ENCODE measurements at regions not wholly inside any gene's neighbourhood (a gene's known extent, or its start where the extent isn't known, plus 50 kb on each side); places are given as distances from the start of the nearest gene placed in this dataset.
A peak's percentile ranks its signal among the peaks of the same experiment; 100 is the strongest.

DNA sequence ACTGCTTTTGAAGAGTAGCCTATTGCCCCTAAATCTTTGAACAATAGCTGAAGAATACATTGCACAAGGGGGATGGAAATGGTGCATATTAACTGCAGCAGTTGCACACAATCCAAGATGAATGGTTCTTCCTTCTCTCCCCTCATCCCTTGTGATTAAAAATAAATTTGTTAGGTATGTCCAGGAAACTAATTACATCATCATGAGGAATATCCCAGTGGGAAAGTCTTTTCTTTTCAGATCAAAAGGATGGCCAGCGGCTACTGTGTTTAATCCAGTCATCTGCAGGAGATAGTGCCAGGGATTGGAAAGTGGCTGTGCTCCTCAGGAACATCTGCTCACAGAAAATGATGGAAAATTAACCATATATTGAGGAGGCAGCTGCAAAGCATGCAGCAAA lies 508.4 kb upstream of the SEMA6A start:
- H3K4me3 ChIP-seq (ENCODE audit: low read depth, low read length) = no peak overlapping the region
- no peak for DNase-seq (ENCODE audit: low read depth)
- TF ChIP-seq CTCF (IDR thresholded peaks at IDR 0.05; ENCODE audit: insufficient read depth, low read depth, low read length) = no peak

DNA sequence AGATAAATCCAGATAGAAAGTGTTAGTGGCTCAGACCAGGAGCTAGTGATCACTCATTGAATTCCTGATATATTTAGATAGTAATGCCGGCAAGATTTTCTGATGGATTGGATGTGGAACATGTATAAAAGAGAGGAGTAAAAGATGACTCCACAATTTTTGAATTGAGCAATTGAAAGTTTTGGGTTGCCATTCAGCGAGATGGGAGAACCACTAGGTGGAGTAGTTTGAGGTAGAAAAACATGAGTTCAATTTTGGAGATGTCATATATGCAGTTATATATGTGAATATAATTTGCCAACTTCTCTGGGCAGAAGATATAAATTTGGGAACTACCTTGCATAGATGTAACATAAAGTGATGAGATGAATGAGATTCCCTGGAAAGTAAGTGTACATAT lies 502.5 kb upstream of the SEMA6A start:
- no peak for DNase-seq (ENCODE audit: low read depth)
- no peak overlapping the region for H3K4me3 ChIP-seq (ENCODE audit: low read depth, low read length)
- TF ChIP-seq CTCF (IDR thresholded peaks at IDR 0.05; ENCODE audit: insufficient read depth, low read depth, low read length) = peak; percentile 27

DNA sequence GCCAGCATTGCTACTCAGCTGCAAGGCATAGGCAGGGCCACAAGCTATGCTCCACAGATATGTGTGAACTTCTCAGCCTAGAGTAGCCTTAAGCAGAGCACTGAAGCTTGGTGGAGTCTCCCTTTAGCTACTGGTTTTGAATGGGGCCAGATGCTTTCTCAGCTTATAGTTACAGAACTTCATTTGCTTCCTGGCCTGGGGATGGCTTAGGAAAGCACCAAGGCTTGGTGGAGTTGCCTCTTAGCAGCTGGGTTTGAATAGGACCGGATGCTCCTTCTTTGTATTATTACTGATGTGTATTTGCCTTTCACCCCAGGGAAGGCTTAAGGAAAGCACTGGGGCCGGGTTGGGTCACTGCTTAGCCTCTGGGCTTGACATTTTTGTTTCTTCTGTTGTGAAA lies 497.8 kb upstream of the SEMA6A start:
- TF ChIP-seq CTCF (IDR thresholded peaks at IDR 0.05; ENCODE audit: insufficient read depth, low read depth, low read length) = no peak
- H3K4me3 ChIP-seq (ENCODE audit: low read depth, low read length) = no peak overlapping the region
- DNase-seq (ENCODE audit: low read depth) = no peak

GRCh38 chr5:117065800-117066199 lies 491.2 kb upstream of the SEMA6A start:
- H3K4me3 ChIP-seq (ENCODE audit: low read depth, low read length) = no peak overlapping the region
- DNase-seq (ENCODE audit: low read depth) = no peak
- TF ChIP-seq CTCF (IDR thresholded peaks at IDR 0.05; ENCODE audit: insufficient read depth, low read depth, low read length) = no peak

DNA sequence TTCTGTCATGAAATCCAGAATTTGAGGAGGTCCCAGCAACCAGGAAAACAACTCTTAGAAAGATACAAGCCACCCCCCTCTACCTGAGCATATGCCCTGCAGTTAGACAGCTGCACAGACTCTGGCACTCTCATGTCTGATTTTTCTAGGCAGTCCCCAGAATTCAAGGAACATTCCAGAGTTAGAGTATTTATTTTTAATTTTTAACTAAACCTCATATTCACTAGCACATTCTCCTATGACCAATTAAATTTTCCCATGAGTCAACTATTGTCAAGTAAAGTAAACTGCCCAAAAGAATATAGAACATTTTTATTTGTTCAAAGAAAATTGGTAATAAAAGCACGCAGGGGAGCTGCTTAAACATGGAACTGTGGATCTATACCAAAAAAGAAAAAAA lies 490.5 kb upstream of the SEMA6A start:
- no peak for TF ChIP-seq CTCF (IDR thresholded peaks at IDR 0.05; ENCODE audit: insufficient read depth, low read depth, low read length)
- no peak overlapping the region for H3K4me3 ChIP-seq (ENCODE audit: low read depth, low read length)
- DNase-seq (ENCODE audit: low read depth) = no peak

DNA sequence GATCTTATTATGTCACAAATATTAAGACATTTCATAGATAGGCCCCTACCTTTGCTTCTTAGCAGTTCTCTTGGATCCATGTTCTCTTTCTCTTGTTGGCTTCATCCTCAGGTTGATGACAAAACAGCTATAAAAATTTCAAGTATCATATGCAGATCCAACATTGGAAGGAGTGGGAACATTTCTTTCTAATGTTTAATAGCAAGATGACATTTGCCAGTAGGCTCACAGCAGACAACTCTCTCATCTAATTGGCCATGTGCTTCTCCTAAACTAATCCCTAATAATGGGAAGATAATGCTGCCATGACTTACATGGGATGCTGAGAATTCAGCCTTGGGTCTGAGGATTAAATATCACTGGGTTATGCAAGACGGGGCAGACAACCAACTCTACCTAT lies 485.5 kb upstream of the SEMA6A start:
- no peak for DNase-seq (ENCODE audit: low read depth)
- no peak for TF ChIP-seq CTCF (IDR thresholded peaks at IDR 0.05; ENCODE audit: insufficient read depth, low read depth, low read length)

GRCh38 chr5:117058740-117059139 lies 484.1 kb upstream of the SEMA6A start:
- TF ChIP-seq CTCF (IDR thresholded peaks at IDR 0.05; ENCODE audit: insufficient read depth, low read depth, low read length) = no peak
- no peak overlapping the region for H3K4me3 ChIP-seq (ENCODE audit: low read depth, low read length)
- DNase-seq (ENCODE audit: low read depth) = no peak

More for the DNA sequence above, 485.5 kb upstream of the SEMA6A start:
- H3K4me3 ChIP-seq (ENCODE audit: low read depth, low read length) = no peak overlapping the region
